GM19351 (cell line): ENCODE measurements at regions not wholly inside any gene's neighbourhood (a gene's known extent, or its start where the extent isn't known, plus 50 kb on each side); places are given as distances from the start of the nearest gene placed in this dataset.
"Not testable (repeated sequence)": the region's sequence is repeated elsewhere in the genome, so short reads cannot be mapped to it uniquely, and the experiment has no call there.

Source experiments
- ATAC-seq: cut with Tn5 transposase; IDR thresholded peaks from one replicate; pipeline ENCODE4 v1.9.1; 2021; ENCODE audit warnings: mild to moderate bottlenecking, moderate library complexity; ENCODE audit not compliant: unreplicated experiment

- ATAC-seq = no peak
Measured at GRCh38 chr6:16041327-16041726, 87.6 kb upstream of the MYLIP start.

GRCh38 chr6:16040628-16040974 is 88.3 kb upstream of the MYLIP start:
- no peak for ATAC-seq

- not testable (repeated sequence) for ATAC-seq
Measured at GRCh38 chr6:16039892-16040627, 88.8 kb upstream of the MYLIP start.

- no peak for ATAC-seq
Measured at GRCh38 chr6:16038938-16039337, 89.9 kb upstream of the MYLIP start.

GRCh38 chr6:16035488-16036080 is 93.3 kb upstream of the MYLIP start:
- no peak for ATAC-seq

- no peak for ATAC-seq
Measured at GRCh38 chr6:16033214-16033613, 95.7 kb upstream of the MYLIP start.

- no peak for ATAC-seq
Measured at GRCh38 chr6:16031278-16031981, 97.5 kb upstream of the MYLIP start.

GRCh38 chr6:16028966-16029365 is 99.9 kb upstream of the MYLIP start:
- no peak for ATAC-seq

GRCh38 chr6:16020259-16020658 is 108.6 kb upstream of the MYLIP start:
- ATAC-seq = no peak

- ATAC-seq = no peak
Measured at GRCh38 chr6:16019462-16019861, 109.4 kb upstream of the MYLIP start.

GRCh38 chr6:16018626-16019025 is 110.3 kb upstream of the MYLIP start:
- ATAC-seq = no peak

GRCh38 chr6:16014325-16014724 is 114.6 kb upstream of the MYLIP start:
- not testable (repeated sequence) for ATAC-seq

- ATAC-seq = no peak
Measured at GRCh38 chr6:16007146-16007545, 121.7 kb upstream of the MYLIP start.

GRCh38 chr6:16006681-16007080 is 122.2 kb upstream of the MYLIP start:
- no peak for ATAC-seq

GRCh38 chr6:16004934-16005679 is 123.8 kb upstream of the MYLIP start:
- no peak for ATAC-seq

- ATAC-seq = no peak
Measured at GRCh38 chr6:16003197-16003491, 125.7 kb upstream of the MYLIP start.

- no peak for ATAC-seq
Measured at GRCh38 chr6:16002332-16003196, 126.3 kb upstream of the MYLIP start.

GRCh38 chr6:16001158-16001557 is 127.7 kb upstream of the MYLIP start:
- ATAC-seq = no peak

GRCh38 chr6:15999201-15999600 is 129.7 kb upstream of the MYLIP start:
- no peak for ATAC-seq

GRCh38 chr6:15997586-15998388 is 131.1 kb upstream of the MYLIP start:
- ATAC-seq = no peak
